ENCODE measurements at regions not wholly inside any gene's neighbourhood (a gene's known extent, or its start where the extent isn't known, plus 50 kb on each side); places are given as distances from the start of the nearest gene placed in this dataset.

DNA sequence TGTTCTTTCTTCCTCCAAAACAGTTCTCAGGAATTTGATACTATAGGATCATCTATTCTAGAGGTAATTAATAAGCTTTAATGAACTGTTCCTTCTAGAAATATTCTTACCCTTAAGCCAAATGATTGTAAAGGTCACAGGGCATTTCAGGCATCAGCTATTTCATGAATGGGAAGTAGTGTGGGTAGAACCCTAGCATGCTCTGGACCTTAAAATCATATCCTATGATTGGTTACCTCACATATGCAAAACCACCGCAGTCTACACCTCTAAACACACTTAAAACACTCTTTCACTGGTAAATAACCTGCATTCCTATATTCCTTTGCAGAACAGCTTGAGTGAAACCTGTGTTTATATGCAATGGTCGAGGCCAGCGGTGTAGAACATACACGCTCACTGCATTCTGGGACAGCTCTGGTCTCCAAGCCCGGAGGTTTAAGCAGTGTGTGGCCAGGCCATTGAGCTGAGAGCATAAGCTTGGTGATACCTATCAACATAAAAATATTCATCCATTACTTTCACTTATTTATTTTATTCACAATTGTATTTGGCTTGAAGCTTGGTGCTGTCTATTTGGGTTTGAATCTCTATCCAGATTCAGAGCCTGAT, 87.7 kb upstream of the RASGRP1 start:
- H2AFZ ChIP-seq (ENCODE audit: low read length) = no peak overlapping the region
- peak overlapping the region; percentile 95 for H3K27ac ChIP-seq (ENCODE audit: low read depth, low read length, poor library complexity, severe bottlenecking)
- no peaks in the 10 kb centered on the region; the same call in 1 of the 2 replicates for H3K36me3 ChIP-seq (ENCODE audit: insufficient read depth, low read length)
- H4K20me1 ChIP-seq (ENCODE audit: insufficient read depth, low read length) = no peaks in the 10 kb centered on the region
- no peaks in the 10 kb centered on the region for H3K27me3 ChIP-seq (ENCODE audit: insufficient read depth, low read length)
- TF ChIP-seq, protein P1, sequence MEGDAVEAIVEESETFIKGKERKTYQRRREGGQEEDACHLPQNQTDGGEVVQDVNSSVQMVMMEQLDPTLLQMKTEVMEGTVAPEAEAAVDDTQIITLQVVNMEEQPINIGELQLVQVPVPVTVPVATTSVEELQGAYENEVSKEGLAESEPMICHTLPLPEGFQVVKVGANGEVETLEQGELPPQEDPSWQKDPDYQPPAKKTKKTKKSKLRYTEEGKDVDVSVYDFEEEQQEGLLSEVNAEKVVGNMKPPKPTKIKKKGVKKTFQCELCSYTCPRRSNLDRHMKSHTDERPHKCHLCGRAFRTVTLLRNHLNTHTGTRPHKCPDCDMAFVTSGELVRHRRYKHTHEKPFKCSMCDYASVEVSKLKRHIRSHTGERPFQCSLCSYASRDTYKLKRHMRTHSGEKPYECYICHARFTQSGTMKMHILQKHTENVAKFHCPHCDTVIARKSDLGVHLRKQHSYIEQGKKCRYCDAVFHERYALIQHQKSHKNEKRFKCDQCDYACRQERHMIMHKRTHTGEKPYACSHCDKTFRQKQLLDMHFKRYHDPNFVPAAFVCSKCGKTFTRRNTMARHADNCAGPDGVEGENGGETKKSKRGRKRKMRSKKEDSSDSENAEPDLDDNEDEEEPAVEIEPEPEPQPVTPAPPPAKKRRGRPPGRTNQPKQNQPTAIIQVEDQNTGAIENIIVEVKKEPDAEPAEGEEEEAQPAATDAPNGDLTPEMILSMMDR (IDR thresholded peaks at IDR 0.05; ENCODE audit: low read length) = no peak
- TF ChIP-seq EZH2 (IDR thresholded peaks at IDR 0.05; ENCODE audit: borderline replicate concordance, low read length) = no peak
- H3K4me1 ChIP-seq (ENCODE audit: insufficient read depth, low read length, severe bottlenecking) = peaks cover 49% of the 10 kb centered on the region
- no peaks in the 10 kb centered on the region for H3F3A ChIP-seq (ENCODE audit: insufficient read depth, low read length)
- H3K4me2 ChIP-seq (ENCODE audit: low read length) = peak overlapping the region; percentile 67
- no peaks in the 10 kb centered on the region for H3K79me2 ChIP-seq (ENCODE audit: insufficient read depth, low read length)
- peak overlapping the region; percentile 34 for H3K4me3 ChIP-seq (ENCODE audit: low read depth, low read length, poor library complexity, severe bottlenecking)
- no peaks in the 10 kb centered on the region for H3K9me2 ChIP-seq (ENCODE audit: low read depth, low read length)
- peak overlapping the region; percentile 55 for H3K9ac ChIP-seq (ENCODE audit: low read length)
- H3K9me3 ChIP-seq (ENCODE audit: low read length) = 0 out of 2 replicates have a peak, but pooled peaks cover 8% of the 10 kb centered on the region

DNA sequence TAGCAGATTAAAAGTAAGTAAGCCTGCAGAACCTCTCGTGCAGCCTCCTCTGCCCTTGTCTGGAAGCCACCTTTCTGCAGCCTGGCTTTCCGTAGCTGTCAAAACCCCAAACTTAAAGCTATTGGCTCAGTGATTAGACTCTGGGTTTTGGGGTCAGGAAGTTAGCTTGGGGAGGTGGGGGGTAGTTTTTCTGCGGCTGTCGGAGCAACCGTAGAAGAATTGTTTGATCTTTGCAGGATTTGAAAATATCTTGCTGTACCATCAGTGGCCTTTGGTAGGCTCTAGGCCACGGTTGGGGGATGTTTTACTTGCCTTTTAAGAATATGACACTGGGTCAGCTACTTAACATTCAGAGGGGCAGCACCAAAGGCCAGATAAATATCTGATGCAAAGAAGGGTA, 88.4 kb upstream of the RASGRP1 start:
- Histone ChIP-seq H3K27me3 (ENCODE audit: insufficient read depth, low read length) (no peaks in the 10 kb centered on the region), H2AFZ (ENCODE audit: low read length) (no peak overlapping the region), H4K20me1 (ENCODE audit: insufficient read depth, low read length) (no peaks in the 10 kb centered on the region), H3K4me2 (ENCODE audit: low read length) (peak overlapping the region; percentile 67), H3K9me2 (ENCODE audit: low read depth, low read length) (no peaks in the 10 kb centered on the region), H3K4me3 (ENCODE audit: low read depth, low read length, poor library complexity, severe bottlenecking) (peak overlapping the region; percentile 34), H3K9me3 (ENCODE audit: low read length) (0 out of 2 replicates have a peak, but pooled peaks cover 8% of the 10 kb centered on the region), H3F3A (ENCODE audit: insufficient read depth, low read length) (no peaks in the 10 kb centered on the region), H3K9ac (ENCODE audit: low read length) (peak overlapping the region; percentile 55), H3K79me2 (ENCODE audit: insufficient read depth, low read length) (no peaks in the 10 kb centered on the region), H3K4me1 (ENCODE audit: insufficient read depth, low read length, severe bottlenecking) (peaks cover 42% of the 10 kb centered on the region), H3K27ac (ENCODE audit: low read depth, low read length, poor library complexity, severe bottlenecking) (peak overlapping the region; percentile 95), H3K36me3 (ENCODE audit: insufficient read depth, low read length) (no peaks in the 10 kb centered on the region; the same call in 1 of the 2 replicates)
- TF ChIP-seq, protein P1 (IDR thresholded peaks at IDR 0.05; ENCODE audit: low read length) = peak; percentile 32; the same call in 1 of the 2 replicates
- TF ChIP-seq EZH2 (IDR thresholded peaks at IDR 0.05; ENCODE audit: borderline replicate concordance, low read length) = no peak

DNA sequence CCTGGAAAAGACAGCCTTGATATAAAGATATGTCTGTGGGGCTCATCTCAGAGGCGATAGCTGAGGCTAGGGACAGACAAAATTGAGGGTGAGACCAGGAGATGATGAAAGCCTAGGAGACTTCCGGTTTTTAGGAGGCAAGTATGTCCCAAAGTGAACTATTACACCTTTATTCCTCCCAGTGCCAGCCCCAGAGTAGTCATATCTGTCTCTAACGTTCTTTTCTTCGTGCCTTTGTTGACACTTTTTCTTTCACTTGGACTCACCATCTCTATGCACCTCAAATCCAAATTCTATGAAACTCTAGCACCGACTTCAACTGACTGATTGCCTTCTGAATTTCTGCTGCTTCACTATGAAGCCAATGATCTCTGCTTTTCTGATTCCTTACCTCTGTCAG, 93.8 kb upstream of the RASGRP1 start:
- no peak overlapping the region for H3K9ac ChIP-seq (ENCODE audit: low read length)
- H4K20me1 ChIP-seq (ENCODE audit: insufficient read depth, low read length) = no peaks in the 10 kb centered on the region
- no peak overlapping the region for H3K27ac ChIP-seq (ENCODE audit: low read depth, low read length, poor library complexity, severe bottlenecking)
- H3K4me2 ChIP-seq (ENCODE audit: low read length) = no peak overlapping the region
- H3K4me1 ChIP-seq (ENCODE audit: insufficient read depth, low read length, severe bottlenecking) = peaks cover 29% of the 10 kb centered on the region
- H3K9me2 ChIP-seq (ENCODE audit: low read depth, low read length) = no peaks in the 10 kb centered on the region
- peak overlapping the region; percentile 48; the same call in 1 of the 2 replicates for H2AFZ ChIP-seq (ENCODE audit: low read length)
- H3K27me3 ChIP-seq (ENCODE audit: insufficient read depth, low read length) = no peaks in the 10 kb centered on the region
- no peak for TF ChIP-seq EZH2 (IDR thresholded peaks at IDR 0.05; ENCODE audit: borderline replicate concordance, low read length)
- TF ChIP-seq, protein P1 (IDR thresholded peaks at IDR 0.05; ENCODE audit: low read length) = no peak
- H3K4me3 ChIP-seq (ENCODE audit: low read depth, low read length, poor library complexity, severe bottlenecking) = no peak overlapping the region
- H3K9me3 ChIP-seq (ENCODE audit: low read length) = no peaks in the 10 kb centered on the region
- H3K36me3 ChIP-seq (ENCODE audit: insufficient read depth, low read length) = no peaks in the 10 kb centered on the region
- H3F3A ChIP-seq (ENCODE audit: insufficient read depth, low read length) = no peaks in the 10 kb centered on the region
- H3K79me2 ChIP-seq (ENCODE audit: insufficient read depth, low read length) = no peaks in the 10 kb centered on the region
